Vagina (tissue), 2 donors: ENCODE measurements at regions not wholly inside any gene's neighbourhood (a gene's known extent, or its start where the extent isn't known, plus 50 kb on each side); places are given as distances from the start of the nearest gene placed in this dataset.

Experiments
- CTCF ChIP-seq, 3 experiments: fragments of 450-650 bp in 2 of 3; fragments of 200-600 bp in 1 of 3; sonication (generic) in 1 of 3; IDR thresholded peaks; one replicate each; pipeline ENCODE4 v1.5.1; 2017 to 2019; ENCODE audit warnings: antibody characterized with exemption in 3 of 3, mild to moderate bottlenecking in 2 of 3, moderate library complexity in 2 of 3
- POLR2A ChIP-seq, 2 donors: fragments of 450-650 bp; IDR thresholded peaks; one replicate each; pipeline ENCODE4 v1.6.1; 2017; ENCODE audit warnings: antibody characterized with exemption in 2 of 2, mild to moderate bottlenecking in 2 of 2, moderate library complexity in 2 of 2
- POLR2AphosphoS5 ChIP-seq, 2 donors: sonication (generic); formaldehyde crosslinking; IDR thresholded peaks; one replicate each; pipeline ENCODE4 v1.9.0; 2017; ENCODE audit warnings: antibody characterized with exemption in 2 of 2, mild to moderate bottlenecking in 2 of 2, low read depth in 1 of 2; ENCODE audit not compliant: insufficient read depth in 1 of 2

GRCh38 chr2:129820908-129821307 lies 158.6 kb upstream of the RAB6C start:
- TF ChIP-seq CTCF (IDR thresholded peaks at IDR 0.05) = no peak
- TF ChIP-seq POLR2AphosphoS5 (IDR thresholded peaks at IDR 0.05; ENCODE audit: insufficient read depth in 1 of 2, low read depth in 1 of 2) = no peak
- no peak for TF ChIP-seq POLR2A (IDR thresholded peaks at IDR 0.05)
